GF-D8 (cell line): ENCODE measurements at regions not wholly inside any gene's neighbourhood (a gene's known extent, or its start where the extent isn't known, plus 50 kb on each side); places are given as distances from the start of the nearest gene placed in this dataset.
"Not testable (repeated sequence)": the region's sequence is repeated elsewhere in the genome, so short reads cannot be mapped to it uniquely, and the experiment has no call there.

ENCODE experiments used
- DNase-seq: peaks from one replicate; lab custom pipeline; 2025; lab: John Stamatoyannopoulos, UW

GRCh38 chr5:63555874-63556273 lies 406.4 kb downstream of the HTR1A start:
- DNase-seq = no peak

GRCh38 chr5:63554191-63554590 lies 408.1 kb downstream of the HTR1A start:
- no peak for DNase-seq

GRCh38 chr5:63553073-63553472 lies 409.2 kb downstream of the HTR1A start:
- DNase-seq = no peak

GRCh38 chr5:63535840-63536602 lies 426.2 kb downstream of the HTR1A start:
- DNase-seq = no peak

- no peak for DNase-seq
Observed at GRCh38 chr5:63524281-63524680, 438.0 kb downstream of the HTR1A start.

GRCh38 chr5:63516006-63516405 lies 446.2 kb downstream of the HTR1A start:
- DNase-seq = no peak

- no peak for DNase-seq
Observed at GRCh38 chr5:63500242-63500641, 462.0 kb downstream of the HTR1A start.

GRCh38 chr5:63495225-63495624 lies 467.0 kb downstream of the HTR1A start:
- no peak for DNase-seq

- DNase-seq = no peak
Observed at GRCh38 chr5:63483338-63483737, 478.9 kb downstream of the HTR1A start.

GRCh38 chr5:63473335-63473967 lies 488.8 kb downstream of the HTR1A start:
- no peak for DNase-seq

GRCh38 chr5:63456279-63456678 lies 506.0 kb downstream of the HTR1A start:
- DNase-seq = no peak

GRCh38 chr5:63451188-63451587 lies 511.1 kb downstream of the HTR1A start:
- DNase-seq = no peak

- no peak for DNase-seq
Observed at GRCh38 chr5:63439537-63439936, 522.7 kb downstream of the HTR1A start.

GRCh38 chr5:63409737-63410136 lies 552.5 kb downstream of the HTR1A start:
- DNase-seq = no peak

- no peak for DNase-seq
Observed at GRCh38 chr5:63408984-63409383, 553.3 kb downstream of the HTR1A start.

- no peak for DNase-seq
Observed at GRCh38 chr5:63401436-63402046, 560.7 kb downstream of the HTR1A start.

- no peak for DNase-seq
Observed at GRCh38 chr5:63400079-63400478, 562.2 kb downstream of the HTR1A start.

- DNase-seq = no peak
Observed at GRCh38 chr5:63398346-63398745, 563.9 kb downstream of the HTR1A start.

GRCh38 chr5:63388188-63388587 lies 574.1 kb downstream of the HTR1A start:
- not testable (repeated sequence) for DNase-seq

- DNase-seq = no peak
Observed at GRCh38 chr5:63375851-63376250, 586.4 kb downstream of the HTR1A start.

GRCh38 chr5:63374085-63374484 lies 588.2 kb downstream of the HTR1A start:
- no peak for DNase-seq

- DNase-seq = no peak
Observed at GRCh38 chr5:63351164-63351563, 611.1 kb downstream of the HTR1A start.

GRCh38 chr5:63346451-63346850 lies 615.8 kb downstream of the HTR1A start:
- DNase-seq = no peak
